ENCODE measurements at regions not wholly inside any gene's neighbourhood (a gene's known extent, or its start where the extent isn't known, plus 50 kb on each side); places are given as distances from the start of the nearest gene placed in this dataset.

- no peak for TF ChIP-seq CTCF (IDR thresholded peaks at IDR 0.05; ENCODE audit: insufficient read depth, low read length, poor library complexity, severe bottlenecking)
- H3K36me3 ChIP-seq (ENCODE audit: control insufficient read depth, insufficient read depth, low read length): no peaks in the 10 kb centered on the region
- H3K4me3 ChIP-seq (replicated peaks; ENCODE audit: low read depth, low read length): no peak overlapping the region
- no peak for DNase-seq (ENCODE audit: extremely low read depth, insufficient read length)
- no peaks in the 10 kb centered on the region for H3K27me3 ChIP-seq (replicated peaks; ENCODE audit: control insufficient read depth, insufficient read depth, low read length)
Observed at GRCh38 chr5:115350894-115351293, 54.4 kb upstream of the CCDC112 start.

DNA sequence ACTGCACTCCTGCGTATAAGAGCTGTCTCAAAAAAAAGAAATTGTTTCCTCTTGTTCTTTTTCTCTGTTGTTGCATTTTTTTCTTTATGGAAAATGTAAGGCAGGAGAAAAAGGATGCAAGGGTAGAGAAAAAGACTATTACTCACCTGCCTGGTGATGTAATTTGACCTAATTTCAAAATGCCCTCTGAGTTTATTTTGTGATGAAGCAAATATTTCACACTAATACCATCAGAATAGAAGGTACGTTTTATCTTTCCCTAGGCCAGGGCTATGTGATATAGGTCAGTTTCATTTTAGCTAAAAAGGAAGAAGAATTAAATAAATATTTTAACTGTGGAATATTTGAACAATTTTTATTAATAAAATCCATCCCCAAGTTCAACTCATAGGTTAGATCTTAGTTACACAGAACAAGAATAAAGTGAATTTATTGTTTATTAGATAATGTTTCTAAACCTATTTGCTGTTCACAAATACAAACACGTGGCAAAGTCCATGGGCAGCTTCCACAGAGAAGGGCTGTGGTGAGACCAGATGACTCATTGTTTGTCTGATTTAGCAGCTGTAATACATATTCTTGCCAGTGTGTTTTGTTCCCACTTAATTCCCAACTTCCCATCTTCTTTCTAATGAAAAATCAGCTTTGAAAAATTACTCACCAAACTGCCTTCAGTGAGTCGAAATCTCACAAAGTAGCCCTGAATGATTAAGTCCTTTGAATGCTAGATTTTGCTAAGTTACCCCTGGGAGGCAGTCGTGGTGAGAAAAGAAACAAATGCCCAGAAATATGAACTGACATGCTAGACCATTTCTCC lies 52.8 kb upstream of the CCDC112 start:
- H3K4me3 ChIP-seq (replicated peaks; ENCODE audit: low read depth, low read length): no peak overlapping the region
- no peak for DNase-seq (ENCODE audit: extremely low read depth, insufficient read length)
- H3K36me3 ChIP-seq (ENCODE audit: control insufficient read depth, insufficient read depth, low read length): no peaks in the 10 kb centered on the region
- TF ChIP-seq CTCF (IDR thresholded peaks at IDR 0.05; ENCODE audit: insufficient read depth, low read length, poor library complexity, severe bottlenecking): peak; percentile 6
- H3K27me3 ChIP-seq (replicated peaks; ENCODE audit: control insufficient read depth, insufficient read depth, low read length): no peaks in the 10 kb centered on the region

GRCh38 chr5:115348175-115348574 lies 51.7 kb upstream of the CCDC112 start:
- Histone ChIP-seq H3K36me3 (ENCODE audit: control insufficient read depth, insufficient read depth, low read length) (no peaks in the 10 kb centered on the region), H3K27me3 (replicated peaks; ENCODE audit: control insufficient read depth, insufficient read depth, low read length) (no peaks in the 10 kb centered on the region), H3K4me3 (replicated peaks; ENCODE audit: low read depth, low read length) (no peak overlapping the region)
- DNase-seq (ENCODE audit: extremely low read depth, insufficient read length): no peak
- TF ChIP-seq CTCF (IDR thresholded peaks at IDR 0.05; ENCODE audit: insufficient read depth, low read length, poor library complexity, severe bottlenecking): no peak
